ENCODE measurements at regions not wholly inside any gene's neighbourhood (a gene's known extent, or its start where the extent isn't known, plus 50 kb on each side); places are given as distances from the start of the nearest gene placed in this dataset.
A peak's percentile ranks its signal among the peaks of the same experiment; 100 is the strongest.

DNA sequence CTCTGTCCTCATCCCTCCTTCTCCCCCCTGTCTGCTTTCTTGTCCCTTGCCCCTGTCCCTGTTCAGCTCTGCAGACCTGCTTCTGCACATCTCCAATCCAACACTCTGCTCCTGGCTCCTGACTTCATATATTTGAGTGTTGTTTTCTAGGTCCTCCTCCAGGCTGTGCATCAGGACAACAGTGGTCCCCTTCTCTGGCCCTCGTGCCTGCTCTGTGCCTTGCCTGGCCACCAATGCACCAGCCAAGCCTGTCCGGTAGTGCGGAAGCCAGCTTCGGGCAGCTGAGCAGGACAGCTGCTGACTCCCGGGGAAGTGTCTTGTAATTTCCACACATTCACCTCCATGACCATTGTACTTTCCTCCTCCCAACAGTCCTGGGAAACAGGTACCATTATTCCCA lies 203.4 kb upstream of the RAB4A start:
- DNase-seq, result no peak

- DNase-seq, result peak; percentile 40
Measured at GRCh38 chr1:229068270-229068987, 202.5 kb upstream of the RAB4A start.

DNA sequence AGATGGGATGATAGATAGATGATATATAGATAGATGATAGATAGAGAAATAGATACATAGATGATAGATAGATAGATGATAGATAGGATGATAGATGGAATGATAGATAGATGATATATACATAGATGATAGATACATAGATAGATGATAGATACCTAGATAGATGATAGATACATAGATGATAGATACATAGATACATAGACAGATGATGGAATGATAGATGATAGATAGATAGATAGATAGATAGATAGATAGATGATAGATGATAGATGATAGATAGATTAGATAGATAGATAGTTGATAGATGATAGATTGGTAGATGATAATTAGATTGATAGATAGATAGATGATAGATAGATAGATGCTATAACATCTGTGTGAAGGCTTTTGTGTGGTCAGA lies 201.7 kb upstream of the RAB4A start:
- DNase-seq, result no peak

DNA sequence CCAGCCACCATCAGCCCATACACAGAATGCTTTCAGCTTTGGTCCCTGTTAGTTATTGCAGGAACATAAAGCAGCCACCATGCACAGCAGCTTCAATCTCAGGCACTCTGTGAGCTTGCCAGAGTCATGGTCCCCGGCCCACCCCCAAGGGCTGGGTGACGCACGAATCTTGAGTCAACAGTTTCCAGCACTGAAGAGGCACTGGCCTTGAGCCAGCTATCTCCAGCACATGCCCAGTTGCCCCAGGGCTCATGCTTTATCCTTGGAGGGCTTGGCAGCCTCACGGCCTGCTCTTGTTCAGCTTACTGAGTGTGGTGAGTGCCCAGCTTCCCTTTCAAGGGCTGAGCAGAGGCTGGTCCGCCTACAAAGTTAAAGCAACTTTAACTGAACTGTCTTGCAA lies 200.7 kb upstream of the RAB4A start:
- DNase-seq, result no peak

DNA sequence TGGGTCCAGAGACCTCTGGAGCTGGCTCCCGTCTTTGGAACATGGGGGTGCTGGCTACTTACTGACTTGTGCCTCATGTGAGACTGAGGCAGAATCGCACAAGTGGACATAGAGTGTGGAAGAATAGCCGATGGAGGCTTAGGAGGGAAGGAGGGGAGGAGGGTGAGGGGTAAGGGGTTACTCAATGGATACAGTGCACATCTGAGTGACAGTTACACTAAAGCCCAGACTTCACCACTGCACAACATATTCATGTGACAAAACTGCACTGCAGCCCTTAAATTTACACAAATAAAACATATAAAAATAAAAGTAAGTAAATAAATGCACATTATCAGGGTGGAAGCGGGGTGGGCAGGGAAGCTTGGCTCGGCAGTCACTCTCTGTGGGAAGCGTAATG lies 197.7 kb upstream of the RAB4A start:
- DNase-seq, result no peak

DNA sequence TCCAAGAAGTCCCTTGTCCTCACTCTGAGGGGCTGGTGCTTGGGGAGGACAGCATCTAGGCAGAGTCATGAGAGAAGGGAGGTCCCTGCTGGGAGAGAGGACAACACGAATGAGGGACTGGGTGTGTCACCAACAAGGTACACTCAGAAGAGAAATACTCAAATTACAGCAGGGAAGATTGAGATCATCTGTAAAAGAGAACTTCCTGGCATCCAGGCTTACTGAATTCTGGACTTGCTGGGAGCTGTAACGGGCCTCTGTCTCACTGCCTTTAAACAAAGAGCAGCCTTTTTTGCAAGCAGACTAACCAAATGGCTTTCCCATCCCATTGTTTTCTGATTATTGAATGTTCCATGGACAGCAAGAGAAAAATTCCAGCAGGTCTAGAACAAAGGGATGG lies 195.7 kb upstream of the RAB4A start:
- no peak for DNase-seq

DNA sequence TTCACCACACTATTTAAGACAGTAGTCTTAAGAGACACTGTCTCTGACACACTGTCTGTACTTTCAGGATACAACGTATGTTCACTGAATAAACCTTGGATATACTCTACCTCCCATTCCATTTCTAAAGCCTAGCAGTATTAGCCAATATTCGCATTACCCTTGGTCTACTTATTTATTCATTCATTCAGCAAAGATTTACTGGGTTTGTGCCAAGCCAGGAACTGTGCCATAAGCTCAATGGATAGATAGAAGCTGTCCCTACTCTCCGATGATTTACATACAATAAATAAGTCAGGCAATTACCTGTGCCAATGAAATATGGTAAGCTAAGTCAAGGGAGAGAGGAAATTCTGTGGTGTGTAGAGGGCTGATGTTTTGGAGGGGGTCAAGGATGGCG lies 195.2 kb upstream of the RAB4A start:
- DNase-seq, result no peak

GRCh38 chr1:229076195-229076594 lies 194.7 kb upstream of the RAB4A start:
- no peak for DNase-seq

DNA sequence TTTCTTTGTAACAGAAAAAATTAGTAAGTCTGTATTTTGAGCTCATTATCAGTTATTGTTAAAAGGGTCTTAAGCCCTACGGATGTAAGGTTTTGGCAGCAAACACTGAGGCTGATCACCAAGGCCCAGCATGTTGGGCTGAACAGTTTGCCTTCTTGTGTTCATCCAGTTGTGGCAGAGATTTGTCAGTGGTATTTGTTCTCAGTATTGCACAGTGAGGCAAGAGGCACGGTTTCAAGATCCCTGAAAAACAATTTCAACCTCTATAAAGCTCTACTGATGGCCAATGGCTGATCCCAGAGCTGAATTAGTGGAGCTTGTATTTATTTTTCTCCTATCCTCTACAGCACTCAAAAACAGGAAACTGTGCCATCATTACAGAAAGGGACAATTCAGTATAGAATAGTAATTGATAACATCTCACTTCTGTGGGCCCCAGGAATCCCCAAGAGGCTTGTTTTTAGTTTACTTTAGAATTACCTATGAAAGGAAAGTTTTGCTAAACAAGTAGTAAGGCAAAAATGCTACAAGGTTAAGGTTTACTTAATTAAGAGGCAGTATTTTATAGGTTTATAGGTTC lies 191.8 kb upstream of the RAB4A start:
- DNase-seq, result no peak

DNA sequence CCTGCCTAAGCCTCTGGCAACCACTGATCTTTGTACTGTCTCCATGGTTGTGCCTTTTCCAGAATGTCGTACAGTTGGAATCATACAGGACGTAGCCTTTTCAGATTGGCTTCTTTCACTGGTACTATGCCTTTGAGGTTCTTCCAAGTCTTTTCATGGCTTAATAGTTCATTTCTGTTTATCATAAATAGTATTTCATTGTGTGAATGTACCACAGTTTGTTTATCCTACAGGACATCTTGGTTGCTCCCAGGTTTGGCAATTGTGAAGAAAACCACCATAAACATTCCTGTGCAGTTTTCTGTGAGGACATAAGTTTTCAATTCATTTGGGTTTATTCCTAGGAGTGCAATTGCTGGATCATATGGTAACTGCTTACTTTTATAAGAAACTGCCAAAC lies 190.6 kb upstream of the RAB4A start:
- DNase-seq, result no peak

DNA sequence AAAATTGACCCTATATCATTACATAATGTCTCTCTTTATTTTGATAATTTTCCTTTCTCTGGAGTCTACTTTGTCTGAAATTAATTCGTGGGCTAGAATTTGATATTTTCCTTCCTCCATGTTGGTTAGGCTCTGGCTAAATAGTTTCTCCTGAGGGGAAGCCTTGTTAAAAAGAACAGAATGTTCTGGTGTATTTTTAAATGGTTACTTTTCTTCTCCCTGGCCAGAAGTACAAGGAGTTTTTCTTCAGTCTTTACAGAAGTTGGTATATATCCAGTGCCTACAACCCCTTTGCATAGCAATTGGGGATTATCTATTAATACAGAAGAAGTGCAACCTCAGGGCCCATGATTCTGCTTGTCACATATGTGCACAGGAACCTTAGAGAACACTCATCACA lies 185.6 kb upstream of the RAB4A start:
- DNase-seq, result no peak

DNA sequence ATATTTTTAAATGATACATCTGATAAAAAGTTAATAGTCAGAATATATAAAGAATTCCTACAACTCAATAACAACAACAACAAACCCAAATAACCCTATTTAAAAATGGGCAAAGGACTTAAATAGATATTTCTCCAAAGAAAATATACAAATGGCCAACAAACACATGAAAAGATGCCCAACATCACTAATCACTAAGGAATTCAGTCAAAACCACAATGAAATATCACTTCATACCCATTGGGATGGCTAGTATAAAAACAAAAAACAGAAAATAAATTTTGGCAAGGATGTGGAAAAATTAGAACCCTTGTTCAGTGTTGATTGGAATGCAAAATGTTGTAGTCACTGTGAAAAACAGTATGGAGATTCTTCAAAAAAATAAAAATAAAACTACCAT lies 184.8 kb upstream of the RAB4A start:
- DNase-seq, result no peak

- no peak for DNase-seq
Measured at GRCh38 chr1:229086686-229087085, 184.2 kb upstream of the RAB4A start.

DNA sequence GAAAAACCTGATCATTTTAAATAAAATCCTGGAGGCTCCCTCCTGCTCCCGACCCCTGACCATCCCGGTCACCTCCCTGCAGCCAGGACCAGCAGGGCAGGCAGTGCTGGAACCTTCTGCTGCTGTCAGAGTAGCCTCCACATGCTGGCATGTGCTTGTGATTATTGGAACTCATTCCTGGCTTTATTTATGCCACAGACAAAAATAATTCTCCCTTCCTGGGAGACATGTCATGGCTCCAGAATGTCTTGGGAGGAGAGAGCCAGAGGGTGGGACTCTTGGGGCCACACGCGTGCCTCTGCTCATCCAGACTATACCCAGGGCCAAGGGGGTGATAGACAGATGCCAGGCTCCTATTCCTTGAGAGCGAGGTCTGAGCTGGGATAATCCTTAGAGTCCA lies 183.6 kb upstream of the RAB4A start:
- no peak for DNase-seq

DNA sequence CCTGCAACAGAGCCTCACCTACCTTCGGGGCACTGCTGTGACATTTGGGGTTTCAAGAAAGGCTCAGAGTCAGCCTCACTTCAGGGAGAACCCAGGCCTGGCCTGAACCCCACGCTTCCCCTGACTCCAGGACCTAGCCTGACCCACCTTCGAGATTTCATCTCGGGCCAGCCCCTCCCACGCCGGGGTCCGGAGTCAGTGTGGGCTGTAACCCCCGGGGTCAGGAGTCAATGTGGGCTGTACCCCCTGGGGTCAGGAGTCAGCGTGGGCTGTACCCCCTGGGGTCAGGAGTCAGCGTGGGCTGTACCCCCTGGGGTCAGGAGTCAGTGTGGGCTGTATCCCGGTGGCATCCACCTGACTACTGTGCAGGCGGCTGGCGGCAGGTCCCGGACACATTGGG lies 183.0 kb upstream of the RAB4A start:
- no peak for DNase-seq

DNA sequence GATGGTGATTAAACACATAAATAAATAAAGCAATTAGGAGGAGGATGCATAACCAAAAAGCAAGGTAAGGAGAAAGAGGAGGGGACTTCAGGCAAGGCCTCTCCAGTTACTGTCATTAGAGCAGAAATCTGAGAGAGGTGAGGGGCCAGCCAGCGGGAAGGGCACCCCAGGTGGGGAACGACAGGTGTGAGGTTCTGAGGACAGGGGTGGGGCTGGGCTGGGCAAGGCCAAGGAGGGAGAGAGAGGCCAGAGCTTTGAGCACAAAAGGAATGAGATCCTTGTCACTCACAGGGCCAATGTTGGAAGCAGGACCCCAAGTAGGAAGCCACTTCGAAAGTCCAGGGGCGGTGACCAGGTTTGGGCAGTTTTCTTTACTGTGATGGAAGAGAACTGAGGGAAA lies 182.2 kb upstream of the RAB4A start:
- DNase-seq, result no peak

GRCh38 chr1:229089586-229090208 lies 181.2 kb upstream of the RAB4A start:
- no peak for DNase-seq

DNA sequence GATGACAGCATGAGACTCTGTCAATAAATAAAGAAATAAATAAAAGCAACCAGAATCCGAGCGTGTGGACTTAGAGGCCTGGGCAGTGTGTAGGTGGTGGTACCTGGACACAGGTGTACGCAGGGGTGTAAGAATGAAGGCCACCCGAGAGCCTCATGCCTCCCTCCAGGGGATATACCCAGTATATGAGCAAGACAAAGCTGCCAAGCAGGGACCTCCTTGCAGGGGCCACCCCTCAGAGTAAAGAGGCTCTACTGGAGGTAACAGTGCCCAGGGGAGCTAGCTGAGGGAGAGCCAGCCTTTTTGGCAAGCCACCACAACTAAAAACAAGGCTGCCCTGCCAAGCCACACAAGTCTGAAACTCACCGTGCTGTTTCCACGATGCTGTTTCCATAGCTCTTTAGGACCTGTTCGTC lies 179.2 kb upstream of the RAB4A start:
- DNase-seq, result no peak

DNA sequence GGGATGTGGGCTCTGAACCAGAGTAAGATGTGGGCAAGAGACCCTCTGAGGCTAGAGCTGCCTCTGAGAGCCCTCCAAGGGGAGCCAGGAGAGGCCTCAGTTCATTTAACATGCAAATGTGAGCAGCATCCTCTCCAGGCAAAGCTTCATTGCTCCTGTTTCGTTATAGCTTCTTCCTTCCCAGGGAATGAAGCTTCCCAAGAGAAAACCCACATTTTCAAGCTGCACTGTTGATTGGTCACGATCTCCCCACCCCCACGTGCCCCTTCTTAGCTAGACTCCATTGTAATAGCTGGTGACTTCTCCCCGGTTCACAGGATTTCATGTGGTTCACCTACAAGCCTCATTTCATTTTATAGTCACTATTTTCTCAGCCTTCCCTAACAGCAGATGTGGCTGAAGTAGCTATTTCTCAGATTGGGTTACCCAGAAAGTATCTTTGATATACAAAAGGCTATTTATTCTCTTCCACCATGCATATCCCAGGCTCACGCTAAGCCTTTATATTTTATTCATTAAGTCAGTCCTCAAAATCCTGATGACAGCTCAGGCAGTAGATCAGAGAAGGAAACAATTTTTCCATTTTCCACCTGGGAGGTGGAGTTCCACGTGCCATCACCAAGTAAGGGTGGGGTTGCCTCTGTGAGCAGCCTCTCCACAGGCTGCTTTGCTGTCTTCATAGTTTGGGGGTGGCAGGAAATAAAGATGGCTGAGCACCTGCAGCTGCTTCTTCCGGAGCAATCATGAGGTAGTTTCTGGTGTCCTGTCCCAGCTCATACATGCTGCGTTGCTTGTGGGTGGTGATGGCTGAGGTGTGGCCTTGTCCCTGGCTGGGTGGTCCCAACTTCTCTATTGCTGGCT lies 178.3 kb upstream of the RAB4A start:
- no peak for DNase-seq

- DNase-seq, result no peak
Measured at GRCh38 chr1:229093238-229093540, 177.7 kb upstream of the RAB4A start.

GRCh38 chr1:229093609-229094336 lies 177.1 kb upstream of the RAB4A start:
- no peak for DNase-seq

- no peak for DNase-seq
Measured at GRCh38 chr1:229094476-229095311, 176.2 kb upstream of the RAB4A start.
